Pancreas (tissue), 10 donors: ENCODE measurements at regions not wholly inside any gene's neighbourhood (a gene's known extent, or its start where the extent isn't known, plus 50 kb on each side); places are given as distances from the start of the nearest gene placed in this dataset.

Source experiments
- ATAC-seq, 4 donors: fragments of 200-7000 bp; cut with Tn5 transposase; one replicate each; pipeline versions ENCODE4 v1.8.0 to v1.9.1; 2020; ENCODE audit warnings: mild to moderate bottlenecking in 4 of 4, moderate library complexity in 4 of 4
- DNase-seq, 6 donors: peaks; one replicate each; pipeline ENCODE4 v3.0.0-alpha.2; 2020
- FAIRE-seq: peaks from 2 replicates; lab custom pipeline; 2012; peaks lifted over from hg19 to GRCh38; lab: Jason Lieb, UNC
- H3K27ac ChIP-seq, 4 donors: fragments of 200-600 bp; sonication (generic); 1 replicate in 3 of 4; 2 replicates in 1 of 4; pipeline versions ENCODE4 v1.5.0 to v1.8.0; 2020
- H3K27me3 ChIP-seq, 4 donors: fragments of 200-600 bp; one replicate each; pipeline ENCODE4 v1.8.0; 2021
- H3K36me3 ChIP-seq, 3 donors: fragments of 200-600 bp; sonication (generic) in 1 of 3; one replicate each; pipeline versions ENCODE4 v1.5.0 to v1.8.0; 2020 to 2021
- H3K4me1 ChIP-seq, 3 donors: fragments of 200-600 bp; one replicate each; pipeline ENCODE4 v1.8.0; 2021
- H3K4me3 ChIP-seq, 4 donors: fragments of 200-600 bp; sonication (generic) in 2 of 4; one replicate each; pipeline versions ENCODE4 v1.5.0 to v1.8.0; 2020 to 2021
- H3K9me3 ChIP-seq, 4 donors: fragments of 200-600 bp; one replicate each; pipeline ENCODE4 v1.8.0; 2021
- whole genome bisulfite sequencing, 2 donors: extraction: QIAGEN DNeasy Blood & Tissue Kit; methylation state at CpG; one replicate each; pipeline ENCODE4 v1.1.7; 2013; 5-methylcytosine and 5-hydroxymethylcytosine counted together
- intact Hi-C, 3 donors: fragments of 100-400 bp; cut with DNase I; formaldehyde crosslinking; loops; one replicate each; pipeline versions ENCODE4 v1.11.1 to v1.14.2; 2022
- TF ChIP-seq, protein P1 (sequence below), 4 donors: fragments of 200-600 bp; sonication (generic) in 3 of 4; IDR thresholded peaks; one replicate each; pipeline versions ENCODE4 v1.5.0 to v1.8.0; 2021; ENCODE audit warnings: antibody characterized with exemption in 4 of 4
- donor health status: healthy with polysubstance abuse.
- donor health status: DM: no; HTN: no; CAD: no; lungs with moderate emphysema.
- donor health status: DM: no; HTN: no; CAD: no.
- donor health status: control.
- donor health status: control.
- donor health status: Bipolar disorder and iron deficiency.
- donor health status: DM: yes; HTN: yes; CAD: no.
- donor health status: DM: no; HTN: no; CAD: no.
- donor health status: DM: no; HTN: no; CAD: no.
- donor health status: DM: yes; HTN: yes; CAD: no.

DNA sequence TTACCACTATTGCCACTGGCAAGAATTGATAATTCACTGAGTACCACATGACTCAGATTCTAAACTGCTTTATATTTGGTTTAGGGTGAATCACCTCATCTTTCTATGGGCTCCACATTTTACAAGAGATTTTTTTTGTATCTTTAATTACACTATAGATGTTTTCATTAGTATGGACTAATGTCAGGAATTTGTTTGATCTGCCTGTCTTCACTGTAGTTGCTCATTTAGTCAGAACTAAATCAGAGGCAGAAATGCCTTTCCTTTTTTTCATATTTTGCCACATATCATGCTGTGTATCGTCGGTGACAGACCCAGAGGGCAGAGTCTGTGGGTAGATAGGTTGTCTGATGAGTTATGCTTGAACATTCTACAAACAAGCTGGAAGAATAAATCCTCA, 524.1 kb downstream of the METTL15 start:
- intact Hi-C loops: no loop called here
- WGBS, 2 donors: 72 to 89% methylated on average over 2 of the region's 2 CpGs
- Histone ChIP-seq H3K27ac (no peak overlapping the region), H3K4me3 (no peak overlapping the region), H3K9me3 (no peaks in the 10 kb centered on the region), H3K36me3 (no peaks in the 10 kb centered on the region), H3K4me1 (no peaks in the 10 kb centered on the region), H3K27me3 (no peaks in the 10 kb centered on the region)
- DNase-seq: no peak
- TF ChIP-seq, protein P1, sequence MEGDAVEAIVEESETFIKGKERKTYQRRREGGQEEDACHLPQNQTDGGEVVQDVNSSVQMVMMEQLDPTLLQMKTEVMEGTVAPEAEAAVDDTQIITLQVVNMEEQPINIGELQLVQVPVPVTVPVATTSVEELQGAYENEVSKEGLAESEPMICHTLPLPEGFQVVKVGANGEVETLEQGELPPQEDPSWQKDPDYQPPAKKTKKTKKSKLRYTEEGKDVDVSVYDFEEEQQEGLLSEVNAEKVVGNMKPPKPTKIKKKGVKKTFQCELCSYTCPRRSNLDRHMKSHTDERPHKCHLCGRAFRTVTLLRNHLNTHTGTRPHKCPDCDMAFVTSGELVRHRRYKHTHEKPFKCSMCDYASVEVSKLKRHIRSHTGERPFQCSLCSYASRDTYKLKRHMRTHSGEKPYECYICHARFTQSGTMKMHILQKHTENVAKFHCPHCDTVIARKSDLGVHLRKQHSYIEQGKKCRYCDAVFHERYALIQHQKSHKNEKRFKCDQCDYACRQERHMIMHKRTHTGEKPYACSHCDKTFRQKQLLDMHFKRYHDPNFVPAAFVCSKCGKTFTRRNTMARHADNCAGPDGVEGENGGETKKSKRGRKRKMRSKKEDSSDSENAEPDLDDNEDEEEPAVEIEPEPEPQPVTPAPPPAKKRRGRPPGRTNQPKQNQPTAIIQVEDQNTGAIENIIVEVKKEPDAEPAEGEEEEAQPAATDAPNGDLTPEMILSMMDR (IDR thresholded peaks at IDR 0.05): no peak
- no peak for ATAC-seq
- no peak for FAIRE-seq

DNA sequence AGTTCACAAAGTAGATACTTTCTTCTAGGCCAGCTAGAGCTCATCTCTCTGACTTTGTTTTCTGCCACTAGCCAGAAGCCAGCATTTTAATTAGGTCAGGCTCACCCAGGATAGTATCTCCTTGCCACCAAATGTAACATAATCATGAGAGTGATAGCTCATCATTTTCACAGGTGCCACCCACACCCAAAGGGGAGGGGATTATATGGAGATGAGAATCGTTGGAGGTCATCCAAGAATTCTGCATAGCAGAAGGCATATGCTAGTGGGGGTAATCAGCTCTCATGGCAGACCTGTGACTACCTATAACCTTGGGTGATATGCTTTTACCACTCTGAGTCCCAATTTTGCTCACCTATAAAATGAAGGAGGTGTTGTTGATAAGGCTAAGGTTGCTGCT, 523.0 kb downstream of the METTL15 start:
- Histone ChIP-seq H3K9me3 (no peaks in the 10 kb centered on the region), H3K36me3 (no peaks in the 10 kb centered on the region), H3K27me3 (no peaks in the 10 kb centered on the region), H3K27ac (no peak overlapping the region), H3K4me3 (no peak overlapping the region), H3K4me1 (no peaks in the 10 kb centered on the region)
- DNase-seq (no peak), ATAC-seq (no peak), FAIRE-seq (no peak)
- WGBS, 2 donors: 29 to 41% methylated on average over 1 of the region's 1 CpG
- TF ChIP-seq, protein P1 (IDR thresholded peaks at IDR 0.05): no peak
- intact Hi-C loops: no loop called here

DNA sequence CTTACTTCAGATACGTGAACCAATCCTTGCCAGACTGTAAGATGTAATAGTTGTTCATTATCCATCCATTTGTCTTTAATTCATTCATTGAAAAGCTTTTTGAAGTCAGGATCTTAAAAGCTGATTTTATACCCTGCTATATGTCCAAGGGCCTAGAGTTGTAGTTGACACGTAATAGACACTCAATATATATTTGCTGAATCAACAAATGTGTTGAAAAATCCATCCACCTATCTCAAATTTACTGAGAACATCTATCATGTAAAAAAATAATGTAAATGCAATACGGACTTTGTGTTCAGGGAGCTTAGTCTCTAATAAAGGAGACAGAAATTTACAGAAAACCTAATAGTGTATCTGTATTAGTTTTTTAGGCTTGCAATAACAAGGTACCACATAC, 521.0 kb downstream of the METTL15 start:
- Histone ChIP-seq H3K9me3 (no peaks in the 10 kb centered on the region), H3K4me1 (no peaks in the 10 kb centered on the region), H3K27me3 (no peaks in the 10 kb centered on the region), H3K27ac (no peak overlapping the region), H3K4me3 (no peak overlapping the region), H3K36me3 (no peaks in the 10 kb centered on the region)
- FAIRE-seq (no peak), ATAC-seq (no peak), DNase-seq (no peak)
- 72 to 81% methylated on average over 3 of the region's 3 CpGs for WGBS, 2 donors
- TF ChIP-seq, protein P1 (IDR thresholded peaks at IDR 0.05): no peak
- intact Hi-C loops: no loop called here

DNA sequence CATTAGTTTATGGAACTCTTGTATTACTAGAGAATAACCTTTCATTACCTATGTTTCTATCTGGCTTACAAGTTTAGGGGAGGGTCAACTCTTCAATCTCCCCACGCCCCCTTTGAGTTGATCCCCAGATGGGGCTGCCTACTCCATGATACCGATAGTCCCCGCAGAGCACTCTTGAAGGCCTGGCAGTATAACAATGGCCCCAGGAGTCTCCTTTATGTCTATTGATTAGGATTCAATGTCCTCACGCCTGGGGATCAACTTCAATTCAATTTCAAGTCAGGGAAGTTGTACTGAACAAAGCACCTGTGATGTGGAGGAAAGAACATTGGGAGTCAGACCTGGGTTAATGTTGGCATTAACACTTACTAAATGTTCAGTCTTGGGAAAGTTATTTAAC, 520.2 kb downstream of the METTL15 start:
- Histone ChIP-seq H3K36me3 (no peaks in the 10 kb centered on the region), H3K27ac (no peak overlapping the region), H3K9me3 (no peaks in the 10 kb centered on the region), H3K4me1 (no peaks in the 10 kb centered on the region), H3K27me3 (no peaks in the 10 kb centered on the region), H3K4me3 (no peak overlapping the region)
- TF ChIP-seq, protein P1 (IDR thresholded peaks at IDR 0.05): no peak
- DNase-seq: no peak
- FAIRE-seq: no peak
- ATAC-seq: no peak
- intact Hi-C loops: no loop called here
- WGBS, 2 donors: 66 to 80% methylated on average over 4 of the region's 4 CpGs

DNA sequence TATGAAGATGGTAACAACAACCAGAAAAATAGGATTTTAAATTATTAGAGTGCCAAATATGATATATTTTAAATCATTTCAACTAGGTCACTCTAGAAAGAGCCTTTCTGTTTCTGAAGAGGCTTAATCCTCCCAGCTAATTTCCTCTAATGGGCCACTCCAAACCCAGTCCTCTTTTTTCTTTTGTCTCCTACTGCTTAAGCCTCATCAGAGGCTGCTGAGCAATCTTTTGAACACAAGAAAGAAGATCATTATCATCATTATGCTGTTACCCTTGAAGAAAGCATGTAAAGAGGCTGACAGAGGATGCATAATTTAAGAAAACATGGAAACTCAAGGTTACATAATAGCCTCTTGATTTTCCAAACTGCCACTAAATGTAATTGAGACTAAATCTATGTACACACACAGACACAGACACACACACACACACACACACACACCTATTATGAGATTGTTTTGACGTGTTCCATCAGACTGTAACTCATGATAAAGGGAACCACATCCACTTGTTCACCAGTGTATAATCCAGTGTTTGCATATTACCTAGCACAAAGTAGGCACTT, 519.6 kb downstream of the METTL15 start:
- intact Hi-C loops: no loop called here
- H3K4me1 ChIP-seq: no peaks in the 10 kb centered on the region
- FAIRE-seq: no peak
- H3K36me3 ChIP-seq: no peaks in the 10 kb centered on the region
- H3K4me3 ChIP-seq: no peak overlapping the region
- 51 to 57% methylated on average over 1 of the region's 1 CpG for WGBS, 2 donors
- TF ChIP-seq, protein P1 (IDR thresholded peaks at IDR 0.05): no peak
- no peak overlapping the region for H3K27ac ChIP-seq
- no peaks in the 10 kb centered on the region for H3K27me3 ChIP-seq
- ATAC-seq: no peak
- DNase-seq: no peak
- no peaks in the 10 kb centered on the region for H3K9me3 ChIP-seq
